GM19328 (cell line): ENCODE measurements at regions not wholly inside any gene's neighbourhood (a gene's known extent, or its start where the extent isn't known, plus 50 kb on each side); places are given as distances from the start of the nearest gene placed in this dataset.
"Not testable (repeated sequence)": the region's sequence is repeated elsewhere in the genome, so short reads cannot be mapped to it uniquely, and the experiment has no call there.

Experiments used
- ATAC-seq: cut with Tn5 transposase; IDR thresholded peaks from one replicate; pipeline ENCODE4 v1.9.1; 2021; ENCODE audit warnings: mild to moderate bottlenecking, moderate library complexity; ENCODE audit not compliant: unreplicated experiment

GRCh38 chr6:134416418-134417154, 98.7 kb upstream of the SGK1 start:
- ATAC-seq, result no peak

- no peak for ATAC-seq
Measured at GRCh38 chr6:134415656-134416055, 97.7 kb upstream of the SGK1 start.

GRCh38 chr6:134415194-134415593, 97.3 kb upstream of the SGK1 start:
- no peak for ATAC-seq

- ATAC-seq, result no peak
Measured at GRCh38 chr6:134414793-134415192, 96.9 kb upstream of the SGK1 start.

GRCh38 chr6:134413241-134413643, 95.3 kb upstream of the SGK1 start:
- ATAC-seq, result no peak

GRCh38 chr6:134410541-134410940, 92.6 kb upstream of the SGK1 start:
- no peak for ATAC-seq

- ATAC-seq, result no peak
Measured at GRCh38 chr6:134407791-134408190, 89.9 kb upstream of the SGK1 start.

- no peak for ATAC-seq
Measured at GRCh38 chr6:134406311-134406710, 88.4 kb upstream of the SGK1 start.

GRCh38 chr6:134405386-134406087, 87.6 kb upstream of the SGK1 start:
- ATAC-seq, result no peak

- ATAC-seq, result not testable (repeated sequence)
Measured at GRCh38 chr6:134403312-134403711, 85.4 kb upstream of the SGK1 start.

GRCh38 chr6:134402372-134402984, 84.6 kb upstream of the SGK1 start:
- no peak for ATAC-seq

GRCh38 chr6:134400941-134401340, 83.0 kb upstream of the SGK1 start:
- ATAC-seq, result no peak

GRCh38 chr6:134398453-134398852, 80.5 kb upstream of the SGK1 start:
- no peak for ATAC-seq

GRCh38 chr6:134397676-134398075, 79.8 kb upstream of the SGK1 start:
- no peak for ATAC-seq

GRCh38 chr6:134394905-134395304, 77.0 kb upstream of the SGK1 start:
- no peak for ATAC-seq

GRCh38 chr6:134394208-134394607, 76.3 kb upstream of the SGK1 start:
- no peak for ATAC-seq

- no peak for ATAC-seq
Measured at GRCh38 chr6:134391205-134391604, 73.3 kb upstream of the SGK1 start.

- ATAC-seq, result no peak
Measured at GRCh38 chr6:134389658-134390057, 71.7 kb upstream of the SGK1 start.

- ATAC-seq, result no peak
Measured at GRCh38 chr6:134389129-134389528, 71.2 kb upstream of the SGK1 start.

- not testable (repeated sequence) for ATAC-seq
Measured at GRCh38 chr6:134386482-134386881, 68.6 kb upstream of the SGK1 start.

- no peak for ATAC-seq
Measured at GRCh38 chr6:134381959-134382358, 64.0 kb upstream of the SGK1 start.

- ATAC-seq, result no peak
Measured at GRCh38 chr6:134379599-134379998, 61.7 kb upstream of the SGK1 start.
